Body of pancreas (tissue), 4 donors: ENCODE measurements at regions not wholly inside any gene's neighbourhood (a gene's known extent, or its start where the extent isn't known, plus 50 kb on each side); places are given as distances from the start of the nearest gene placed in this dataset.

Experiments
- CTCF ChIP-seq, 7 experiments: fragments of 450-650 bp in 4 of 7; fragments of 200-600 bp in 3 of 7; sonication (generic) in 3 of 7; IDR thresholded peaks; one replicate each; pipeline ENCODE4 v1.5.1; 2016 to 2019; ENCODE audit warnings: antibody characterized with exemption in 7 of 7
- POLR2A ChIP-seq, 3 donors: fragments of 450-650 bp; IDR thresholded peaks; one replicate each; pipeline ENCODE4 v1.6.1; 2016; ENCODE audit warnings: antibody characterized with exemption in 3 of 3, mild to moderate bottlenecking in 2 of 3

- TF ChIP-seq CTCF (IDR thresholded peaks at IDR 0.05) = no peak
- TF ChIP-seq POLR2A (IDR thresholded peaks at IDR 0.05) = no peak
These were observed 123.2 kb downstream of the PABPC4L start for GRCh38 chr4:134078230-134078914.
